Nephron (organoid): ENCODE measurements at regions not wholly inside any gene's neighbourhood (a gene's known extent, or its start where the extent isn't known, plus 50 kb on each side); places are given as distances from the start of the nearest gene placed in this dataset.

Experiments used
- H3K27ac Mint-ChIP-seq, 3 experiments: 2 replicates each; pipeline ENCODE4 v1.8.0; 2020; ENCODE audit warnings: mixed read lengths in 3 of 3, mild to moderate bottlenecking in 2 of 3, moderate library complexity in 1 of 3
- H3K27me3 Mint-ChIP-seq: 2 replicates; pipeline ENCODE4 v1.8.0; 2021; ENCODE audit warnings: low read depth, mild to moderate bottlenecking, moderate library complexity, mixed read lengths
- H3K36me3 Mint-ChIP-seq: 2 replicates; pipeline ENCODE4 v1.8.0; 2020; ENCODE audit warnings: low read depth, mixed read lengths
- H3K4me1 Mint-ChIP-seq: 2 replicates; pipeline ENCODE4 v1.8.0; 2020; ENCODE audit warnings: mixed read lengths
- H3K4me3 Mint-ChIP-seq, 3 experiments: 2 replicates each; pipeline ENCODE4 v1.8.0; 2020; ENCODE audit warnings: mild to moderate bottlenecking in 3 of 3, mixed read lengths in 3 of 3, moderate library complexity in 2 of 3
- H3K9me3 Mint-ChIP-seq: 2 replicates; pipeline ENCODE4 v1.8.0; 2020; ENCODE audit warnings: mixed read lengths
- CTCF ChIP-seq, 3 experiments: fragments of 200-600 bp; sonication (generic); IDR thresholded peaks; one replicate each; pipeline ENCODE4 v1.5.0; 2021; ENCODE audit warnings: antibody characterized with exemption in 3 of 3; ENCODE audit not compliant: unreplicated experiment in 3 of 3

DNA sequence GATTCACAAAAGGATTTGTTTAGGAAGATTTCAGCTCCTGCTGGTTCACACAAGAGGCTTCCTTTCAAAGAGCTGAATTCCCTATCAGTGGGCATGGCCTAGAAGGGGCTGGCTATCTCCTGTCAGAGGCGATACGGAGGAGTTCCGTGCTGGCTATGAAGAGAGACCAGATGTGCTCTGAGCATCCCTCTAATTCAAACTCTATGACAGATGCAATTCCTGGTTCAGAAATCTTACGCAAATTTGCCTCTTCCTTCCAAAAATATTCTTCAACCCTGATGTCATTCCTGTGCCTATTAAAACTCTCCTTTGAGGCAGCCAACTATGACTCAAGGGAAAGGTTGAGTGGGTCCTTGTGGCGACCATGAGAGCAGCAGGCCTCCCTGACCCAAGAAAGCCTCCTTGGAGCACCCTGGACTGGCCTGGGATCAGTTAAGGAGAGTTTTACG lies 139.3 kb upstream of the HES1 start:
- Mint-ChIP-seq H3K4me1 (peaks cover 30% of the 10 kb centered on the region), H3K9me3 (no peaks in the 10 kb centered on the region), H3K4me3 (no peak overlapping the region), H3K27me3 (peaks cover 79% of the 10 kb centered on the region), H3K36me3 (no peaks in the 10 kb centered on the region), H3K27ac (no peak overlapping the region)
- TF ChIP-seq CTCF (IDR thresholded peaks at IDR 0.05; ENCODE audit: unreplicated experiment in 3 of 3), result no peak

GRCh38 chr3:193997228-193998122 lies 138.5 kb upstream of the HES1 start:
- Mint-ChIP-seq H3K9me3 (no peaks in the 10 kb centered on the region), H3K27me3 (peaks cover 82% of the 10 kb centered on the region), H3K36me3 (no peaks in the 10 kb centered on the region), H3K4me3 (no peak overlapping the region), H3K4me1 (peaks cover 31% of the 10 kb centered on the region), H3K27ac (peak overlapping the region in 1 of 3 experiments; percentile 3)
- TF ChIP-seq CTCF (IDR thresholded peaks at IDR 0.05; ENCODE audit: unreplicated experiment in 3 of 3), result no peak

- no peaks in the 10 kb centered on the region for H3K36me3 Mint-ChIP-seq
- peaks cover 80% of the 10 kb centered on the region for H3K27me3 Mint-ChIP-seq
- TF ChIP-seq CTCF (IDR thresholded peaks at IDR 0.05; ENCODE audit: unreplicated experiment in 3 of 3), result no peak
- peaks cover 33% of the 10 kb centered on the region for H3K4me1 Mint-ChIP-seq
- H3K27ac Mint-ChIP-seq, result peak overlapping the region in 1 of 3 experiments; percentile 3
- no peak overlapping the region for H3K4me3 Mint-ChIP-seq
- no peaks in the 10 kb centered on the region for H3K9me3 Mint-ChIP-seq
These were observed 137.9 kb upstream of the HES1 start for GRCh38 chr3:193998123-193998448.

DNA sequence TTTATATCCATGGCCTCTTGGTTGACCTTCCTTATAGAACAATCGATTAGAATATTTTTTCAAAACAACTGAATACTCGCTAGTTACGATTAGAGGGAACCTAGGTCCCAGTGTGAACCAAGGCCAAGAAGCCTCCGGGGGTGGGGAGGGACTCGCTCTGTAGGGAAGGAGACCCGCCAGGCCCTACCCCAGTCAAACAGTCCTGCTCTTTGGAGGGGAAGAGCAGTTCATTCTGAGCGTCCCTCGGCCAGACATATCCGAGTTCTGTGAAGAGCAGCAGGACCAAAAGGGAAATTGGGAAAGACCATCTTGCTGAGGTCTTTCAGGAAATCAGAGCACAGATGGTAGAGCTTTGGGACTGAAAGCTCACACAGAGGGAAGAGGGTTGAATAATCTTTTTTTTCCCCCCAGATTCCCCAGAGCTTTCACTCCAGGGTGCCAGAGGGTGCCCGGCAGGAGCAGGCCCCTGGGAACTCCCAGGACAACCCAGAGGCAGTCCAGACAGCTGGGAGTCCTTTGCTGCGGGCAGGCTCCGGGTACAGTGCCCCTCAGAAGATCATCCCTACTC lies 137.2 kb upstream of the HES1 start:
- Mint-ChIP-seq H3K36me3 (no peaks in the 10 kb centered on the region), H3K9me3 (no peaks in the 10 kb centered on the region), H3K4me3 (no peak overlapping the region), H3K27me3 (peaks cover 73% of the 10 kb centered on the region), H3K27ac (no peak overlapping the region), H3K4me1 (peaks cover 39% of the 10 kb centered on the region)
- TF ChIP-seq CTCF (IDR thresholded peaks at IDR 0.05; ENCODE audit: unreplicated experiment in 3 of 3), result no peak

- no peak for TF ChIP-seq CTCF (IDR thresholded peaks at IDR 0.05; ENCODE audit: unreplicated experiment in 3 of 3)
- Mint-ChIP-seq H3K4me1 (peaks cover 50% of the 10 kb centered on the region), H3K27me3 (peaks cover 70% of the 10 kb centered on the region), H3K27ac (no peak overlapping the region), H3K4me3 (no peak overlapping the region), H3K36me3 (no peaks in the 10 kb centered on the region), H3K9me3 (no peaks in the 10 kb centered on the region)
These were observed 135.8 kb upstream of the HES1 start for GRCh38 chr3:194000100-194000499.
